ENCODE measurements at regions not wholly inside any gene's neighbourhood (a gene's known extent, or its start where the extent isn't known, plus 50 kb on each side); places are given as distances from the start of the nearest gene placed in this dataset.

DNA sequence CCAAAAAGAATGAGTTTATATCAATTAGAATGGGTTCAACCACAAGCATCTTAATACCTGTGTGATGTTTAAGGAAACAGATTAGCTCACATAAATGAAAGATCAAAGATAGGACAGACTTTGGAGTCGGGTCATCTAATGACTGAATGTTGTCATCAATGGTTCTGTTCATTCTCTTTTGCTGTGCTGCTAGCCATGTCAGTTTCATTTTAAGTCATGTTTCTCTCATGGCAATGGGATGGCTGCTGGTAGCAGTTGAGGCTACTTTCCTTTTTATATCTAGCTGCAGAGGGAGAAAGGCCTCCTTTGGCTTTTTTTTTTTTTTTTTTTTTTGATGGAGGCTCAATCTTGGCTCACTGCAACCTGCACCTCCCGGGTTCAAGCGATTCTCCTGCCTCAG is 86.9 kb upstream of the SPAG17 start:
- Mint-ChIP-seq H3K27me3 (ENCODE audit: low read depth in 3 of 3) (no peaks in the 10 kb centered on the region), H3K4me3 (no peak overlapping the region), H3K9me3 (peaks cover 0 to 5% (median 4%) of the 10 kb centered on the region in 7 donors), H3K36me3 (no peaks in the 10 kb centered on the region), H3K4me1 (no peaks in the 10 kb centered on the region), H3K27ac (no peak overlapping the region)
- Histone ChIP-seq H3K27ac (ENCODE audit: low read depth in 1 of 2, low read length in 2 of 2) (no peak overlapping the region), H2AFZ (ENCODE audit: insufficient read depth, low read depth, low read length, poor library complexity, severe bottlenecking) (no peak overlapping the region), H3K36me3 (replicated peaks in 1 of 2; ENCODE audit: control insufficient read depth in 1 of 2, insufficient read depth in 2 of 2, low read length in 2 of 2) (no peaks in the 10 kb centered on the region), H3K79me2 (ENCODE audit: insufficient read depth, low read length) (no peaks in the 10 kb centered on the region), H3K4me1 (ENCODE audit: control insufficient read depth in 1 of 2, insufficient read depth in 2 of 2, low read length in 2 of 2) (no peaks in the 10 kb centered on the region), H3K9ac (ENCODE audit: insufficient read depth, low read length, poor library complexity, severe bottlenecking) (no peak overlapping the region), H3K27me3 (ENCODE audit: control insufficient read depth in 2 of 2, insufficient read depth in 2 of 2, low read length in 2 of 2) (no peaks in the 10 kb centered on the region), H3K9me3 (replicated peaks in 1 of 2; ENCODE audit: control insufficient read depth in 1 of 2, insufficient read depth in 1 of 2, low read length in 2 of 2) (no peaks in the 10 kb centered on the region), H4K20me1 (ENCODE audit: insufficient read depth, low read length) (no peaks in the 10 kb centered on the region), H3K4me3 (replicated peaks in 1 of 3; ENCODE audit: low read depth in 2 of 3, low read length in 3 of 3) (no peak overlapping the region), H3K4me2 (replicated peaks; ENCODE audit: extremely low read depth, low read length, poor library complexity, severe bottlenecking) (no peak overlapping the region)
- intact Hi-C loops (cut with micrococcal nuclease) = no loop called here
- WGBS (ENCODE audit: insufficient coverage) = no CpG with 5 or more reads among the region's 3 CpGs
- no peak for DNase-seq
- TF ChIP-seq, protein P1, sequence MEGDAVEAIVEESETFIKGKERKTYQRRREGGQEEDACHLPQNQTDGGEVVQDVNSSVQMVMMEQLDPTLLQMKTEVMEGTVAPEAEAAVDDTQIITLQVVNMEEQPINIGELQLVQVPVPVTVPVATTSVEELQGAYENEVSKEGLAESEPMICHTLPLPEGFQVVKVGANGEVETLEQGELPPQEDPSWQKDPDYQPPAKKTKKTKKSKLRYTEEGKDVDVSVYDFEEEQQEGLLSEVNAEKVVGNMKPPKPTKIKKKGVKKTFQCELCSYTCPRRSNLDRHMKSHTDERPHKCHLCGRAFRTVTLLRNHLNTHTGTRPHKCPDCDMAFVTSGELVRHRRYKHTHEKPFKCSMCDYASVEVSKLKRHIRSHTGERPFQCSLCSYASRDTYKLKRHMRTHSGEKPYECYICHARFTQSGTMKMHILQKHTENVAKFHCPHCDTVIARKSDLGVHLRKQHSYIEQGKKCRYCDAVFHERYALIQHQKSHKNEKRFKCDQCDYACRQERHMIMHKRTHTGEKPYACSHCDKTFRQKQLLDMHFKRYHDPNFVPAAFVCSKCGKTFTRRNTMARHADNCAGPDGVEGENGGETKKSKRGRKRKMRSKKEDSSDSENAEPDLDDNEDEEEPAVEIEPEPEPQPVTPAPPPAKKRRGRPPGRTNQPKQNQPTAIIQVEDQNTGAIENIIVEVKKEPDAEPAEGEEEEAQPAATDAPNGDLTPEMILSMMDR (IDR thresholded peaks at IDR 0.05) = no peak

DNA sequence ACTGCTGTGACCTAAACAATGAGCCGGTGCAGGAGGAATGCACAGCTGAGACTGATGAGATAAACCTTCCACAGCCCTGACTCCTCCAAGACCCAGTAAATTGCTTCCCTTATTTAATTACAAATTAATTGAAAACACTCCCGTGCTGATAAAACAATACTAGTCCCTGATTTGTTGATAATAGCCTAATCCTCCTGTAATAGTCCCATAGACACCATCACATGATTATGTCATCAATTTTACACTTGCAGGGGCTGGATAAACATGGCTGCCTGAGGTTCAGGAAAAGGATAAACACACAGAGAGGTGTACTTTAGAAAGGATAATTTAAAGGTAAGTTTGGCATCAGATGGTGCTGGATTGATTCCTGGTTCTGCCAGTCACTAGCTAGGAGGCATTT is 84.6 kb upstream of the SPAG17 start:
- WGBS (ENCODE audit: insufficient coverage) = no CpG with 5 or more reads among the region's 2 CpGs
- Mint-ChIP-seq H3K27me3 (ENCODE audit: low read depth in 3 of 3) (no peaks in the 10 kb centered on the region), H3K9me3 (peaks cover 0 to 5% (median 4%) of the 10 kb centered on the region in 7 donors), H3K36me3 (no peaks in the 10 kb centered on the region), H3K4me1 (no peaks in the 10 kb centered on the region), H3K27ac (no peak overlapping the region), H3K4me3 (no peak overlapping the region)
- no peak overlapping the region for H3K4me3 ChIP-seq (replicated peaks in 1 of 3; ENCODE audit: low read depth in 2 of 3, low read length in 3 of 3)
- H3K36me3 ChIP-seq (replicated peaks in 1 of 2; ENCODE audit: control insufficient read depth in 1 of 2, insufficient read depth in 2 of 2, low read length in 2 of 2) = no peaks in the 10 kb centered on the region
- H3K79me2 ChIP-seq (ENCODE audit: insufficient read depth, low read length) = no peaks in the 10 kb centered on the region
- TF ChIP-seq, protein P1 (IDR thresholded peaks at IDR 0.05) = no peak
- H3K27me3 ChIP-seq (ENCODE audit: control insufficient read depth in 2 of 2, insufficient read depth in 2 of 2, low read length in 2 of 2) = no peaks in the 10 kb centered on the region
- DNase-seq = no peak
- H3K4me2 ChIP-seq (replicated peaks; ENCODE audit: extremely low read depth, low read length, poor library complexity, severe bottlenecking) = no peak overlapping the region
- no peak overlapping the region for H2AFZ ChIP-seq (ENCODE audit: insufficient read depth, low read depth, low read length, poor library complexity, severe bottlenecking)
- H3K9ac ChIP-seq (ENCODE audit: insufficient read depth, low read length, poor library complexity, severe bottlenecking) = no peak overlapping the region
- H3K4me1 ChIP-seq (ENCODE audit: control insufficient read depth in 1 of 2, insufficient read depth in 2 of 2, low read length in 2 of 2) = no peaks in the 10 kb centered on the region
- no peaks in the 10 kb centered on the region for H3K9me3 ChIP-seq (replicated peaks in 1 of 2; ENCODE audit: control insufficient read depth in 1 of 2, insufficient read depth in 1 of 2, low read length in 2 of 2)
- no peaks in the 10 kb centered on the region for H4K20me1 ChIP-seq (ENCODE audit: insufficient read depth, low read length)
- intact Hi-C loops (cut with micrococcal nuclease) = no loop called here
- no peak overlapping the region for H3K27ac ChIP-seq (ENCODE audit: low read depth in 1 of 2, low read length in 2 of 2)
